M059J (cell line): ENCODE measurements at regions not wholly inside any gene's neighbourhood (a gene's known extent, or its start where the extent isn't known, plus 50 kb on each side); places are given as distances from the start of the nearest gene placed in this dataset.
"Not testable (repeated sequence)": the region's sequence is repeated elsewhere in the genome, so short reads cannot be mapped to it uniquely, and the experiment has no call there.

Source experiments
- DNase-seq: peaks from one replicate; pipeline ENCODE4 v3.0.0-alpha.2; 2012; ENCODE audit warnings: low read depth

- DNase-seq = no peak
These were observed 108.8 kb downstream of the IL12A start for GRCh38 chr3:160097478-160097877.

DNA sequence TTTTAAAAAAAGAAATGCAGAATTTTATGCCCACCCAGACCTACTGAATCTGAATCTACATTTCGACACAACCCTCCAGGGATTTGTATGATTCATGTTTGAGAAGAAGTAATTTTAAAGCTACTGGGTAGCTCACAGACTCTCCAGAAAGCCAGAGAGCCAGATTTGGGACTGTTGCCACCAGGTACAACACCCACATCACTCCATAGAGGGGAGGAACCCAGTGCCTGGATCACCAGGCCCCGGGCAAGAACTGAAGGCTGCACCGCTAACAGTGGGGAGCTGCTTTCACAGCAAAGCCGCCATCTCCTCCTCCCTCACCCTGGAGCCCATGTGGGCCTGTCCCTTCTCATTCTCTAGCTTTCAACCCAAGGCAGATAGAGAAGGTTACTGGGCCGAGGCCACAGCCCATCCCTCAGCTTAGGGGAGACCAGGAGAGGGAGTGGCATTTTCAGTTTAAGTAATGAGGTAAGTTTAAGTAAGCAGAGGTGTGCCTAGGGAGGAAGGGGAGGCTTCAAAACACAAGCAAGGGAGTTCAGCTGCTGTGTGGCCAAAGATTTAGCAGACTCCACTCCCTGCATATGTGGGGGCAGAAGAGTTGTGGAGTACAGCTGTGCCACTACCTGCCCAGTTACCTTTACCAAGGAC is 109.8 kb downstream of the IL12A start:
- DNase-seq = no peak

GRCh38 chr3:160098926-160099626 is 110.4 kb downstream of the IL12A start:
- DNase-seq = no peak

DNA sequence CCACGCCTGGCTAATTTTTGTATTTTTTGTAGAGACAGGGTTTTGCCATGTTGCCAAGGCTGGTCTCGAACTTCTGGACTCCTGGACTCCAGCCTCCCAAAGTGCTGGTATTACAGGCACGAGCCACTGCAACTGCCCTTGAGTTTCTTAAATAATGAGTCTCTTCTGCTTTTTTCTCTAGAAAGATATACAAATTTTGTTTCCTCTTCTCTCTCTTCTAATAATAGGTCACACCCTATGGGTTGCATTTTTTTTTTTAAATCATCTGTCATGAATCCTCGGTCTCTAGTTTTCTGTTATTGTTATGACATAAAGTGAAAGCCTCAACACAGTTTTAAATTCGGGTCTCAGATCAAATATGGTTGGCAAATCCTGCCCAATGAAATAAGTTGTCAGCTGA is 111.2 kb downstream of the IL12A start:
- no peak for DNase-seq

DNA sequence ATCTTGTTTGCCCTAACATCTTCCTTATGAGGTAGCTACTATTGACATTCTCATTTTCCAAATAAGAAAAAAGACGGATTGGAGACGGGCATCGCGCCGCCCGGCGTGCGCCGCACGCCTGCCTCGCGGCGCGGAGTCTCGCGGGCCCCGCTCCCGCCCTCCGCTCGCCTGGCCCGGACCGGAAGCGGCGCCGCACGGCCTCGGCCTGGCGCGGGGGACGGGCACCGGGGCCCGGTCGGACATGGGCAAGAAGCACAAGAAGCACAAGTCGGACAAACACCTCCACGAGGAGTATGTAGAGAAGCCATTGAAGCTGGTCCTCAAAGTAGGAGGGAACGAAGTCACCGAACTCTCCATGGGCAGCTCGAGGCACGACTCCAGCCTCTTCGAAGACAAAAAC is 112.0 kb downstream of the IL12A start:
- no peak for DNase-seq

DNA sequence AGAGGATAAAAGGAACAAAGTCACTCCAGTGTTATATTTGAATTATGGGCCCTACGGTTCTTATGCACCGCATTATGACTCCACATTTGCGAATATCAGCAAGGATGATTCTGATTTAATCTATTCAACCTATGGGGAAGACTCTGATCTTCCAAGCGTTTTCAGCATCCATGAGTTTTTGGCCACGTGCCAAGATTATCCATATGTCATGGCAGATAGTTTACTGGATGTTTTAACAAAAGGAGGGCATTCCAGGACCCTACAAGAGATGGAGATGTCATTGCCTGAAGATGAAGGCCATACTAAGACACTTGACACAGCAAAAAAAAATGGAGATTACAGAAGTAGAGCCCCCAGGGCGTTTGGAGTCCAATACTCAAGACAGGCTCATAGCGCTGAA is 113.4 kb downstream of the IL12A start:
- DNase-seq = not testable (repeated sequence)

GRCh38 chr3:160103397-160103796 is 114.8 kb downstream of the IL12A start:
- DNase-seq = no peak

- DNase-seq = no peak
These were observed 117.4 kb downstream of the IL12A start for GRCh38 chr3:160105907-160106584.

DNA sequence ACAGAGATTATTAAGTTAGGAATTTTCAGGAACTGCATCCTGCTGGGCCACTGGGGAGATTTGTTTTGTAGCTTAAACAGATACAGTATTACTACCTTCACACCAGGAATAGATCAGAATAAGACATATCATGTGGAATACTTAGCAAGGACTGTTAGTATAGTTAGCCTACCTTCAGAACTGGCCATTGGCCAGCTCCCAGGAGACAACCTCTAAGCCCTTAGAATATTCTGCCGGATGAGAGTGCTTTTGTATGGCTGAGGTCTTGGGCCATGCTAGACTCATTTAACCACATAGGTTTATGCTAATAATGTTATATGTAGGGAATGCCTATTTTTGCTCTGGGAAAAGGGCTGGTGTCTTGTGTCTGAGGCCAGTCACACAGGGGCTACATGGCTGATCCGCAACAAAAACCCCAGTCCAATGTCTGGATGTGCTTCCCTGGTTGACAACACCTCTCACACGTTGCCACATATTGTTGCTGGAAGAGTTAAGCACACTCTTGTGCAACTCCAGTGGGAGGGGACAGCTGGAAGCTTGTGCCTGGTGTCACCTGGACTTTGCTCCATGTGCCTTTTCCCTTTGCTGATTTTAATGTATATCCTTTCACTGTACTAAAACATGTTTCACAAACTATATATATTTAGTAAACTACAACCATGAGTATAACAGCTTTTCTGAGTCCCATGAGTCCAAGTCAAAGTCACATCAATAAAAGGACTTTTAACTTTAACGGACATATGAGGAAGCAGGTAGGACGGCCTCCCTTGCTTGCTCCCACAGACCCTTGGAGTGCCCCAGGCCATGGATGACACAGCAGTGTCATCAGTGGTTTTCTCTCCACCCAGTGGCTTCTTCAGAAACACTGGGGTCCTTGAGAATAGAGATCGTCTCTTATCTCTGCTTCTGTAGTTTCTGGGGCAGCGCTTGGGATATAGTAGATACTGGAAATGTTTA is 118.0 kb upstream of the C3orf80 start:
- DNase-seq = no peak

GRCh38 chr3:160108362-160108761 is 116.9 kb upstream of the C3orf80 start:
- DNase-seq = no peak

- peak; percentile 44 for DNase-seq
These were observed 112.7 kb upstream of the C3orf80 start for GRCh38 chr3:160112481-160112880.

- DNase-seq = no peak
These were observed 112.2 kb upstream of the C3orf80 start for GRCh38 chr3:160112996-160113395.

DNA sequence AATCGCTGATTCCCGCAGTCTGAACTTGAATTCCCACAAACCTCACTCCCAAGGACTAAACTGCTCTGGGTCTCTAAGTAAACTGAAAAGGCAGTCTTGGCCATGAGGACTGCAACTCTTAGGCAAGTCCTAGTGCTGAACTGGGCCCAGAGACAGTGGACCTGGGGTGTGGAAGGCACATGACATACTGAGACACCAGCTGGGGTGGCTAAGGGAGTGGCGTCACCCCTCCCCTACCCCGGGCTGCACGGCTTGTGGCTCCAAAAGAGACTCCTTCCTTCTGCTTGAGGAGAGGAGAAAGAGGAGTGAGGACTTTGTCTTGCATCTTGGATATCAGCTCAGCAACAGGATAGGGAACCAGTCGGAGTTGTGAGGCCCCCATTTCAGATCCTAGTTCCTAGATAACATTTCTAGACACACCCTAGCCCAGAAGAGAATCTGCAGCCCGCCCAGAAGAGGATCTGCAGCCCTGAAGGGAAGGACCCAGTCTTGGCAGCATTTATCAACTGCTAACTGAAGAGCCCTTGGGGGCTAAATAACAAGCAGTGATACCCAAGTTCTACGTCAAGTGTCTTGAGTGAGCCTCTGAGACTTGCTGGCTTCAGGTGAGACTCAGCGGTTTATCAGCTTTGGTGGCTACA is 110.7 kb upstream of the C3orf80 start:
- DNase-seq = no peak

DNA sequence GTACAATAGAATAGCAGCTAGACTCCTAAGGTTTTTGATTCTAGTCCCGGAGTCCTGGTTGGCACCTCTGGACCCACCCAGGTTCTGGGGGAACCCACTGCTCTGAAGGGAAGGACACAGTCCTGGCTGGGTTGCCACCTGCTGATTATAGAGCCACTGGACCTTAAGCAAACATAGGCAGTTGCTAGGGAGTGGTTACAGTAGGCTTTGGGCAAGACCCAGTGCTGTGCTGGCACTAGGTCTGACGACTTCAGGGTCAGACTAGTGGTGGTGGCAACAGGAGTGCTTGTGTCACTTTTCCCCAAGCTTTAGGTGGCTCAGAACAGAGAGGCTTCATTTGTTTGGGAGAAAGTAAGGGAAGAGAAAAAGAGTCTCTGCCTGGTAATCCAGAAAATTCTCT is 109.8 kb upstream of the C3orf80 start:
- DNase-seq = no peak

DNA sequence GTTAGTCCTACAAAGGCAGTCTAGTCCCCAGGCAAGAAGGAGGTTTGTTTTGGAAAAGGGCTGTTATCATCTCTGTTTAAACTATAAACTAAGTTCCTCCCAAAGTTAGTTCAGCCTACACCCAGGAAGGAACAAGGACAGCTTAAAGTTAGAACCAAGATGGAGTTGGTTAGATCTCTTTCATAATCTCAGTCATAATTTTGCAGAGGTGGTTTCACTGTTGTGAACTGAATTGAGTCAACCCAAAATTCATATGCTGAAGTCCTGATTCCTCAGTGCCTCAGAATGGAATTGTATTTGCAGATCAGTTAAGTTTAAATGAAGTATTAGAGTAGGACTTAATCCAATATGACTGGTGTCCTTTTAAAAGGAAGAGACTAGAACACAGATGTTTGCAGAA is 101.0 kb upstream of the C3orf80 start:
- DNase-seq = no peak

- DNase-seq = peak; percentile 23
These were observed 100.0 kb upstream of the C3orf80 start for GRCh38 chr3:160125258-160125657.

- no peak for DNase-seq
These were observed 99.2 kb upstream of the C3orf80 start for GRCh38 chr3:160126051-160126450.

DNA sequence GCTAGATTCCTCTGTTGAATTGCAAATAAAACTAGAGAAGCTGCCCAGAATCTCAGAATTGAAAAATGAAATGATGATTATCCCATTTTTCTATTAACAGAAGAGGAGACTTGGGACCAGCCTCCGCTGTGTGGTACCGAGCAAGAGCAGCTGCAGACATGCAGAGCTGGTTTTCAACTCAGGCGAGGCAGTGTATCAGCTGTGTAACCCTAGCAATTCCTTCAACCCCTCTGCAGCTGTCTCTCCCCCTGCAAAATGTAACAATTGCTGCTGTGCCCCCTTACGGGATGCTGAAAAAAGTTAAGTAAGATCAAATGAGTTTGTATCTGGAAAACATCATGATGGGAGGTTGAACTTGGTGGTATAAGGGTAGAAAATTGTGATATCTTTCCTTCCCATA is 98.5 kb upstream of the C3orf80 start:
- no peak for DNase-seq

- DNase-seq = no peak
These were observed 97.9 kb upstream of the C3orf80 start for GRCh38 chr3:160127308-160127707.

DNA sequence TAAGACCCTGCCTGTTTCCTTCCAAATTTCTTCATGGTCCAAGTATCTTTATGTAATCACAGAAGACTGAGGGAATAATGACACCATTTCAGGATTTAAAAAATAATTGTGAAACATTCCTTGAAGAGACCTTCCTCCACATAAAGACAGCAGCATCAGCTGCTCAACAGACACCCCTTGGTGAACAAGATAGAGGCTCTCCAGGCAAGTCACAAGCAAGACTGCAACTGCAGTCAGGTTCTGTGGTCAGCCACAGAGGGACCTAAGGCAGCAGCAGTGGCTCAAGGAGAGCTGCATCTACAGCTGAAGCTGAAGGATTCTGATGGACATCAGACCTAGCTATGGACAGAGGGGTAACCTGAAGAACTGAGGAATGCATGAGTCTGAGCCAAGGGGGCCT is 97.2 kb upstream of the C3orf80 start:
- DNase-seq = peak; percentile 29

GRCh38 chr3:160129459-160130061 is 95.7 kb upstream of the C3orf80 start:
- peak; percentile 99 for DNase-seq
